ENCODE measurements at regions not wholly inside any gene's neighbourhood (a gene's known extent, or its start where the extent isn't known, plus 50 kb on each side); places are given as distances from the start of the nearest gene placed in this dataset.
"Not testable (repeated sequence)": the region's sequence is repeated elsewhere in the genome, so short reads cannot be mapped to it uniquely, and the experiment has no call there.

GRCh38 chr21:10449451-10449850, 71.9 kb upstream of the TPTE start:
- DNase-seq; H3K27ac Mint-ChIP-seq; H3K36me3 Mint-ChIP-seq (ENCODE audit: low read depth); H3K27me3 ChIP-seq (ENCODE audit: control insufficient read depth, insufficient read depth, low read length, poor library complexity, severe bottlenecking); H3K4me1 Mint-ChIP-seq; H3K9ac ChIP-seq (ENCODE audit: extremely low read depth, low read length, poor library complexity, severe bottlenecking); H3K27ac ChIP-seq (ENCODE audit: low read depth, low read length); H3K36me3 ChIP-seq (ENCODE audit: control insufficient read depth, insufficient read depth, low read length); H3K27me3 Mint-ChIP-seq (ENCODE audit: insufficient read depth); H3K4me1 ChIP-seq (ENCODE audit: control insufficient read depth, insufficient read depth, low read length); H3K4me3 Mint-ChIP-seq; H3K4me3 ChIP-seq (ENCODE audit: low read length): not testable (repeated sequence)
- H3K9me3 Mint-ChIP-seq: peaks cover 34% of the 10 kb centered on the region
- WGBS, 2 experiments (ENCODE audit: insufficient coverage in 1 of 2, insufficient read length in 1 of 2): 75 to 79% methylated on average over 8 of the region's 8 CpGs
- peaks cover 88% of the 10 kb centered on the region for H3K9me3 ChIP-seq (ENCODE audit: control insufficient read depth, low read length)

GRCh38 chr21:10451274-10451673, 70.1 kb upstream of the TPTE start:
- not testable (repeated sequence) for H3K4me1 Mint-ChIP-seq; H3K27me3 ChIP-seq (ENCODE audit: control insufficient read depth, insufficient read depth, low read length, poor library complexity, severe bottlenecking); H3K27ac Mint-ChIP-seq; H3K27ac ChIP-seq (ENCODE audit: low read depth, low read length); H3K36me3 Mint-ChIP-seq (ENCODE audit: low read depth); H3K9ac ChIP-seq (ENCODE audit: extremely low read depth, low read length, poor library complexity, severe bottlenecking); H3K4me1 ChIP-seq (ENCODE audit: control insufficient read depth, insufficient read depth, low read length); H3K36me3 ChIP-seq (ENCODE audit: control insufficient read depth, insufficient read depth, low read length); DNase-seq; H3K4me3 Mint-ChIP-seq; H3K4me3 ChIP-seq (ENCODE audit: low read length); H3K27me3 Mint-ChIP-seq (ENCODE audit: insufficient read depth)
- H3K9me3 ChIP-seq (ENCODE audit: control insufficient read depth, low read length): peaks cover 87% of the 10 kb centered on the region
- H3K9me3 Mint-ChIP-seq: peaks cover 21% of the 10 kb centered on the region
- WGBS, 2 experiments (ENCODE audit: insufficient coverage in 1 of 2, insufficient read length in 1 of 2): 63 to 76% methylated on average over 3 to 5 of the region's 6 CpGs

- not testable (repeated sequence) for H3K27ac ChIP-seq (ENCODE audit: low read depth, low read length); H3K4me3 Mint-ChIP-seq; H3K36me3 ChIP-seq (ENCODE audit: control insufficient read depth, insufficient read depth, low read length); H3K9ac ChIP-seq (ENCODE audit: extremely low read depth, low read length, poor library complexity, severe bottlenecking); DNase-seq; H3K4me1 Mint-ChIP-seq; H3K4me1 ChIP-seq (ENCODE audit: control insufficient read depth, insufficient read depth, low read length); H3K27ac Mint-ChIP-seq; H3K27me3 Mint-ChIP-seq (ENCODE audit: insufficient read depth); H3K36me3 Mint-ChIP-seq (ENCODE audit: low read depth); H3K27me3 ChIP-seq (ENCODE audit: control insufficient read depth, insufficient read depth, low read length, poor library complexity, severe bottlenecking)
- peaks cover 95% of the 10 kb centered on the region for H3K9me3 ChIP-seq (ENCODE audit: control insufficient read depth, low read length)
- peak overlapping the region; percentile 30 for H3K4me3 ChIP-seq (ENCODE audit: low read length)
- WGBS, 2 experiments (ENCODE audit: insufficient coverage in 1 of 2, insufficient read length in 1 of 2): 40 to 50% methylated on average over 2 of the region's 2 CpGs
- peaks cover 12% of the 10 kb centered on the region for H3K9me3 Mint-ChIP-seq
Observed at GRCh38 chr21:10457765-10458164, 63.6 kb upstream of the TPTE start.

GRCh38 chr21:10460957-10461356, 60.4 kb upstream of the TPTE start:
- H3K27ac ChIP-seq (ENCODE audit: low read depth, low read length); H3K36me3 ChIP-seq (ENCODE audit: control insufficient read depth, insufficient read depth, low read length); H3K4me1 ChIP-seq (ENCODE audit: control insufficient read depth, insufficient read depth, low read length); DNase-seq; H3K9me3 Mint-ChIP-seq; H3K4me3 Mint-ChIP-seq; H3K27me3 Mint-ChIP-seq (ENCODE audit: insufficient read depth); H3K36me3 Mint-ChIP-seq (ENCODE audit: low read depth); H3K9ac ChIP-seq (ENCODE audit: extremely low read depth, low read length, poor library complexity, severe bottlenecking); H3K27ac Mint-ChIP-seq; H3K27me3 ChIP-seq (ENCODE audit: control insufficient read depth, insufficient read depth, low read length, poor library complexity, severe bottlenecking); H3K4me1 Mint-ChIP-seq: not testable (repeated sequence)
- peaks cover 95% of the 10 kb centered on the region for H3K9me3 ChIP-seq (ENCODE audit: control insufficient read depth, low read length)
- H3K4me3 ChIP-seq (ENCODE audit: low read length): peak overlapping the region; percentile 4
- WGBS, 2 experiments (ENCODE audit: insufficient coverage in 1 of 2, insufficient read length in 1 of 2): 64 to 72% methylated on average over 4 to 5 of the region's 5 CpGs

- not testable (repeated sequence) for H3K4me1 Mint-ChIP-seq; H3K27me3 ChIP-seq (ENCODE audit: control insufficient read depth, insufficient read depth, low read length, poor library complexity, severe bottlenecking); H3K9ac ChIP-seq (ENCODE audit: extremely low read depth, low read length, poor library complexity, severe bottlenecking); H3K4me3 Mint-ChIP-seq; H3K27ac ChIP-seq (ENCODE audit: low read depth, low read length); H3K36me3 Mint-ChIP-seq (ENCODE audit: low read depth); H3K4me1 ChIP-seq (ENCODE audit: control insufficient read depth, insufficient read depth, low read length); DNase-seq; H3K27me3 Mint-ChIP-seq (ENCODE audit: insufficient read depth); H3K36me3 ChIP-seq (ENCODE audit: control insufficient read depth, insufficient read depth, low read length); H3K9me3 Mint-ChIP-seq; H3K27ac Mint-ChIP-seq; H3K4me3 ChIP-seq (ENCODE audit: low read length)
- H3K9me3 ChIP-seq (ENCODE audit: control insufficient read depth, low read length): peaks cover 97% of the 10 kb centered on the region
- 67% methylated on average over 8 of the region's 8 CpGs for WGBS, 2 experiments (ENCODE audit: insufficient coverage in 1 of 2, insufficient read length in 1 of 2)
Observed at GRCh38 chr21:10461445-10461844, 59.9 kb upstream of the TPTE start.

Data from endodermal cell (in vitro differentiated cells).